Peyer's patch (tissue), 4 donors: ENCODE measurements at regions not wholly inside any gene's neighbourhood (a gene's known extent, or its start where the extent isn't known, plus 50 kb on each side); places are given as distances from the start of the nearest gene placed in this dataset.

Experiments used
- POLR2A ChIP-seq, 2 donors: fragments of 450-650 bp; IDR thresholded peaks; one replicate each; pipeline ENCODE4 v1.5.1; 2017; ENCODE audit warnings: antibody characterized with exemption in 2 of 2, mild to moderate bottlenecking in 2 of 2, moderate library complexity in 2 of 2
- TF ChIP-seq, protein P1 (sequence below), 6 experiments: fragments of 450-650 bp in 4 of 6; fragments of 200-600 bp in 2 of 6; sonication (generic) in 1 of 6; IDR thresholded peaks; one replicate each; pipeline ENCODE4 v1.5.1; 2017 to 2019; ENCODE audit warnings: antibody characterized with exemption in 6 of 6, mild to moderate bottlenecking in 3 of 6, moderate library complexity in 1 of 6

GRCh38 chr13:112187527-112188297 lies 120.8 kb downstream of the SOX1 start:
- TF ChIP-seq, protein P1, sequence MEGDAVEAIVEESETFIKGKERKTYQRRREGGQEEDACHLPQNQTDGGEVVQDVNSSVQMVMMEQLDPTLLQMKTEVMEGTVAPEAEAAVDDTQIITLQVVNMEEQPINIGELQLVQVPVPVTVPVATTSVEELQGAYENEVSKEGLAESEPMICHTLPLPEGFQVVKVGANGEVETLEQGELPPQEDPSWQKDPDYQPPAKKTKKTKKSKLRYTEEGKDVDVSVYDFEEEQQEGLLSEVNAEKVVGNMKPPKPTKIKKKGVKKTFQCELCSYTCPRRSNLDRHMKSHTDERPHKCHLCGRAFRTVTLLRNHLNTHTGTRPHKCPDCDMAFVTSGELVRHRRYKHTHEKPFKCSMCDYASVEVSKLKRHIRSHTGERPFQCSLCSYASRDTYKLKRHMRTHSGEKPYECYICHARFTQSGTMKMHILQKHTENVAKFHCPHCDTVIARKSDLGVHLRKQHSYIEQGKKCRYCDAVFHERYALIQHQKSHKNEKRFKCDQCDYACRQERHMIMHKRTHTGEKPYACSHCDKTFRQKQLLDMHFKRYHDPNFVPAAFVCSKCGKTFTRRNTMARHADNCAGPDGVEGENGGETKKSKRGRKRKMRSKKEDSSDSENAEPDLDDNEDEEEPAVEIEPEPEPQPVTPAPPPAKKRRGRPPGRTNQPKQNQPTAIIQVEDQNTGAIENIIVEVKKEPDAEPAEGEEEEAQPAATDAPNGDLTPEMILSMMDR (IDR thresholded peaks at IDR 0.05): no peak
- TF ChIP-seq POLR2A (IDR thresholded peaks at IDR 0.05): no peak
